ENCODE measurements at regions not wholly inside any gene's neighbourhood (a gene's known extent, or its start where the extent isn't known, plus 50 kb on each side); places are given as distances from the start of the nearest gene placed in this dataset.
"Not testable (repeated sequence)": the region's sequence is repeated elsewhere in the genome, so short reads cannot be mapped to it uniquely, and the experiment has no call there.

GRCh38 chr5:62083661-62084060 is 222.3 kb upstream of the KIF2A start:
- Mint-ChIP-seq H3K9me3 (ENCODE audit: low read depth) (no peaks in the 10 kb centered on the region), H3K27ac (no peak overlapping the region), H3K27me3 (no peaks in the 10 kb centered on the region), H3K4me1 (ENCODE audit: low read depth) (no peaks in the 10 kb centered on the region), H3K36me3 (no peaks in the 10 kb centered on the region), H3K4me3 (no peak overlapping the region)

GRCh38 chr5:62084391-62084790 is 221.6 kb upstream of the KIF2A start:
- H3K27ac Mint-ChIP-seq = no peak overlapping the region
- H3K4me3 Mint-ChIP-seq = no peak overlapping the region
- H3K9me3 Mint-ChIP-seq (ENCODE audit: low read depth) = no peaks in the 10 kb centered on the region
- no peaks in the 10 kb centered on the region for H3K36me3 Mint-ChIP-seq
- no peaks in the 10 kb centered on the region for H3K27me3 Mint-ChIP-seq
- no peaks in the 10 kb centered on the region for H3K4me1 Mint-ChIP-seq (ENCODE audit: low read depth)

- Mint-ChIP-seq H3K27me3 (peaks cover 6% of the 10 kb centered on the region), H3K9me3 (ENCODE audit: low read depth) (no peaks in the 10 kb centered on the region), H3K36me3 (no peaks in the 10 kb centered on the region), H3K4me3 (no peak overlapping the region), H3K27ac (no peak overlapping the region), H3K4me1 (ENCODE audit: low read depth) (peaks cover 13% of the 10 kb centered on the region)
Measured at GRCh38 chr5:62090953-62091352, 215.1 kb upstream of the KIF2A start.

GRCh38 chr5:62093411-62093810 is 212.6 kb upstream of the KIF2A start:
- Mint-ChIP-seq H3K4me3 (peak overlapping the region; percentile 15), H3K9me3 (ENCODE audit: low read depth) (no peaks in the 10 kb centered on the region), H3K27me3 (peaks cover 6% of the 10 kb centered on the region), H3K27ac (no peak overlapping the region), H3K36me3 (no peaks in the 10 kb centered on the region), H3K4me1 (ENCODE audit: low read depth) (peaks cover 13% of the 10 kb centered on the region)

- peak overlapping the region; percentile 63 for H3K4me3 Mint-ChIP-seq
Measured at GRCh38 chr5:62093976-62094375, 212.0 kb upstream of the KIF2A start.

GRCh38 chr5:62097361-62097760 is 208.6 kb upstream of the KIF2A start:
- H3K27ac Mint-ChIP-seq = no peak overlapping the region
- no peaks in the 10 kb centered on the region for H3K9me3 Mint-ChIP-seq (ENCODE audit: low read depth)
- no peak overlapping the region for H3K4me3 Mint-ChIP-seq
- H3K36me3 Mint-ChIP-seq = no peaks in the 10 kb centered on the region
- peaks cover 3% of the 10 kb centered on the region for H3K27me3 Mint-ChIP-seq
- H3K4me1 Mint-ChIP-seq (ENCODE audit: low read depth) = peaks cover 13% of the 10 kb centered on the region

More at GRCh38 chr5:62093976-62094375, 212.0 kb upstream of the KIF2A start:
- Mint-ChIP-seq H3K27me3 (peaks cover 6% of the 10 kb centered on the region), H3K4me1 (ENCODE audit: low read depth) (peaks cover 13% of the 10 kb centered on the region), H3K9me3 (ENCODE audit: low read depth) (no peaks in the 10 kb centered on the region), H3K27ac (no peak overlapping the region), H3K36me3 (no peaks in the 10 kb centered on the region)

- Mint-ChIP-seq H3K27me3 (no peaks in the 10 kb centered on the region), H3K36me3 (no peaks in the 10 kb centered on the region), H3K9me3 (ENCODE audit: low read depth) (no peaks in the 10 kb centered on the region), H3K4me3 (no peak overlapping the region), H3K4me1 (ENCODE audit: low read depth) (no peaks in the 10 kb centered on the region), H3K27ac (no peak overlapping the region)
Measured at GRCh38 chr5:62100201-62100600, 205.8 kb upstream of the KIF2A start.

GRCh38 chr5:62103863-62104262 is 202.1 kb upstream of the KIF2A start:
- not testable (repeated sequence) for H3K27ac Mint-ChIP-seq; H3K9me3 Mint-ChIP-seq (ENCODE audit: low read depth)

GRCh38 chr5:62111428-62111827 is 194.6 kb upstream of the KIF2A start:
- H3K4me3 Mint-ChIP-seq = no peak overlapping the region
- H3K27me3 Mint-ChIP-seq = peaks cover 3% of the 10 kb centered on the region
- H3K9me3 Mint-ChIP-seq (ENCODE audit: low read depth) = no peaks in the 10 kb centered on the region
- H3K36me3 Mint-ChIP-seq = no peaks in the 10 kb centered on the region
- no peak overlapping the region for H3K27ac Mint-ChIP-seq
- H3K4me1 Mint-ChIP-seq (ENCODE audit: low read depth) = no peaks in the 10 kb centered on the region

More at GRCh38 chr5:62103863-62104262, 202.1 kb upstream of the KIF2A start:
- H3K36me3 Mint-ChIP-seq; H3K27me3 Mint-ChIP-seq; H3K4me1 Mint-ChIP-seq (ENCODE audit: low read depth); H3K4me3 Mint-ChIP-seq: not testable (repeated sequence)

- Mint-ChIP-seq H3K4me1 (ENCODE audit: low read depth) (no peaks in the 10 kb centered on the region), H3K27ac (no peak overlapping the region), H3K4me3 (no peak overlapping the region), H3K27me3 (peaks cover 4% of the 10 kb centered on the region), H3K9me3 (ENCODE audit: low read depth) (no peaks in the 10 kb centered on the region), H3K36me3 (no peaks in the 10 kb centered on the region)
Measured at GRCh38 chr5:62112689-62113228, 193.2 kb upstream of the KIF2A start.

- Mint-ChIP-seq H3K9me3 (ENCODE audit: low read depth) (no peaks in the 10 kb centered on the region), H3K27me3 (peaks cover 8% of the 10 kb centered on the region)
Measured at GRCh38 chr5:62115014-62115413, 191.0 kb upstream of the KIF2A start.

GRCh38 chr5:62124266-62124665 is 181.7 kb upstream of the KIF2A start:
- Mint-ChIP-seq H3K36me3 (no peaks in the 10 kb centered on the region), H3K27me3 (peaks cover 3% of the 10 kb centered on the region), H3K4me1 (ENCODE audit: low read depth) (no peaks in the 10 kb centered on the region), H3K9me3 (ENCODE audit: low read depth) (no peaks in the 10 kb centered on the region), H3K27ac (no peak overlapping the region), H3K4me3 (no peak overlapping the region)

More at GRCh38 chr5:62115014-62115413, 191.0 kb upstream of the KIF2A start:
- no peaks in the 10 kb centered on the region for H3K36me3 Mint-ChIP-seq
- no peak overlapping the region for H3K27ac Mint-ChIP-seq
- no peak overlapping the region for H3K4me3 Mint-ChIP-seq
- H3K4me1 Mint-ChIP-seq (ENCODE audit: low read depth) = no peaks in the 10 kb centered on the region

- no peaks in the 10 kb centered on the region for H3K27me3 Mint-ChIP-seq
Measured at GRCh38 chr5:62126090-62126489, 179.9 kb upstream of the KIF2A start.

GRCh38 chr5:62127098-62127736 is 178.8 kb upstream of the KIF2A start:
- Mint-ChIP-seq H3K4me3 (no peak overlapping the region), H3K9me3 (ENCODE audit: low read depth) (no peaks in the 10 kb centered on the region), H3K4me1 (ENCODE audit: low read depth) (no peaks in the 10 kb centered on the region), H3K36me3 (no peaks in the 10 kb centered on the region), H3K27ac (no peak overlapping the region), H3K27me3 (peaks cover 1% of the 10 kb centered on the region)

More at GRCh38 chr5:62126090-62126489, 179.9 kb upstream of the KIF2A start:
- no peaks in the 10 kb centered on the region for H3K4me1 Mint-ChIP-seq (ENCODE audit: low read depth)
- no peaks in the 10 kb centered on the region for H3K9me3 Mint-ChIP-seq (ENCODE audit: low read depth)
- no peak overlapping the region for H3K4me3 Mint-ChIP-seq
- H3K36me3 Mint-ChIP-seq = no peaks in the 10 kb centered on the region
- no peak overlapping the region for H3K27ac Mint-ChIP-seq

GRCh38 chr5:62130107-62130506 is 175.9 kb upstream of the KIF2A start:
- peaks cover 1% of the 10 kb centered on the region for H3K27me3 Mint-ChIP-seq
- no peaks in the 10 kb centered on the region for H3K36me3 Mint-ChIP-seq
- no peak overlapping the region for H3K4me3 Mint-ChIP-seq
- H3K27ac Mint-ChIP-seq = no peak overlapping the region
- no peaks in the 10 kb centered on the region for H3K4me1 Mint-ChIP-seq (ENCODE audit: low read depth)
- no peaks in the 10 kb centered on the region for H3K9me3 Mint-ChIP-seq (ENCODE audit: low read depth)

GRCh38 chr5:62132276-62132675 is 173.7 kb upstream of the KIF2A start:
- no peaks in the 10 kb centered on the region for H3K9me3 Mint-ChIP-seq (ENCODE audit: low read depth)
- no peaks in the 10 kb centered on the region for H3K4me1 Mint-ChIP-seq (ENCODE audit: low read depth)
- peaks cover 1% of the 10 kb centered on the region for H3K27me3 Mint-ChIP-seq
- H3K27ac Mint-ChIP-seq = no peak overlapping the region
- H3K4me3 Mint-ChIP-seq = no peak overlapping the region
- no peaks in the 10 kb centered on the region for H3K36me3 Mint-ChIP-seq
